ENCODE measurements at regions not wholly inside any gene's neighbourhood (a gene's known extent, or its start where the extent isn't known, plus 50 kb on each side); places are given as distances from the start of the nearest gene placed in this dataset.

- CTCF ChIA-PET = interaction anchor here (0.6 to 1.0 kb wide), 2 partner anchors 12 to 18 kb away, joined by 3 to 4 read pairs; no protein-coding TSS in a partner anchor
- WGBS (ENCODE audit: insufficient coverage) = 71% methylated on average over 3 of the region's 3 CpGs
- peak overlapping the region in 1 of 2 experiments; percentile 9 for H3K27ac ChIP-seq (ENCODE audit: insufficient read depth in 1 of 2, low read depth in 1 of 2, low read length in 2 of 2, poor library complexity in 1 of 2, severe bottlenecking in 2 of 2)
- H3K27me3 ChIP-seq (replicated peaks in 2 of 5; ENCODE audit: control insufficient read depth in 4 of 5, insufficient read depth in 5 of 5, low read length in 4 of 5) = no peaks in the 10 kb centered on the region
- DNase-seq = peak in 2 of 3 donors; percentile 15 to 17
- peaks cover 0 to 6% (median 4%) of the 10 kb centered on the region in 4 experiments for H3K4me1 ChIP-seq (ENCODE audit: control extremely low read depth in 1 of 4, control insufficient read depth in 4 of 4, insufficient read depth in 4 of 4, low read length in 3 of 4)
- H3K9me3 ChIP-seq (ENCODE audit: control extremely low read depth in 1 of 5, control insufficient read depth in 4 of 5, insufficient read depth in 2 of 5, low read depth in 1 of 5, low read length in 4 of 5) = no peaks in the 10 kb centered on the region
- no peaks in the 10 kb centered on the region for H3K36me3 ChIP-seq (ENCODE audit: control insufficient read depth in 4 of 4, insufficient read depth in 4 of 4, low read length in 3 of 4)
- POLR2A ChIA-PET = no interaction called here
- no peak overlapping the region for H3K4me3 ChIP-seq (ENCODE audit: control insufficient read depth in 1 of 7, extremely low read depth in 1 of 7, insufficient read depth in 4 of 7, low read depth in 2 of 7, low read length in 6 of 7)
Measured at GRCh38 chr2:216799873-216800431, 59.9 kb downstream of the TNP1 start.

DNA sequence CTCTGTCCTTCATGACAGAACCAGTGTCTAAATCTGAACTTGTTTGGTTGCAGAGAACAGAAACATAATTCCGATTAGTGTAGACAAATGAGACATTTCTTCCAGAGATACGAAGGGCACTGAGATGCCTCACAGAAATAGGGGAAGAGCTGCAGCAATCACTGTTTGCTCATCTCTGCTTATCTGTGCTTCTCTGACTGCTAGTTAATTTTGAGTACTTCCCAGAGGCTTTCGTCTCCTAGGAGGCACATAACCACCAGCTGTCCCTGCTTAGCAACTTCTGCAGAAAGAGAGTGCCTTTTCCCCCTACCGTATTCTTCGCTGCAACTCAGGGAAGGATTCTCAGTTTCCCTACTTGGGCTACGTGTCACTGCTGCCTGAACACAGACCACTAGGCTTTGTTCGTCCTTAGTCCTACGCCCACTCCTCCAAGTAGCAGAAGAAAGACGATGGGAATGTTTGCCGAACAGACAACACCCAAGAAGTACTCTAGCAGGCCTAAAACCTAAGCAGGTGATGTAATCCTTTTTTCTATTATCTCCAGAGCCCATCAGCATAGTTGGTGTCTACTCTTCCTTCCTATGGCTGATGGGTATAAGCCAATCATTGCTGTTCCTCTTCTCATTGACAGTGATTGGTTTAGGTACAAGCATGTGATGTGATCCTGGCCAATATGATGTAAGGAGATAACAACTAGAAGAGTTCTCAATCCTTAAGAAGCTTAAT, 63.6 kb downstream of the TNP1 start:
- POLR2A ChIA-PET = no interaction called here
- H3K4me1 ChIP-seq (ENCODE audit: control extremely low read depth in 1 of 4, control insufficient read depth in 4 of 4, insufficient read depth in 4 of 4, low read length in 3 of 4) = peaks cover 0 to 6% (median 4%) of the 10 kb centered on the region in 4 experiments
- CTCF ChIA-PET = no interaction called here
- H3K36me3 ChIP-seq (ENCODE audit: control insufficient read depth in 4 of 4, insufficient read depth in 4 of 4, low read length in 3 of 4) = no peaks in the 10 kb centered on the region
- no peak for DNase-seq
- H3K27me3 ChIP-seq (replicated peaks in 2 of 5; ENCODE audit: control insufficient read depth in 4 of 5, insufficient read depth in 5 of 5, low read length in 4 of 5) = peaks cover 0 to 4% (median 0%) of the 10 kb centered on the region in 5 experiments
- no peak overlapping the region for H3K4me3 ChIP-seq (ENCODE audit: control insufficient read depth in 1 of 7, extremely low read depth in 1 of 7, insufficient read depth in 4 of 7, low read depth in 2 of 7, low read length in 6 of 7)
- H3K27ac ChIP-seq (ENCODE audit: insufficient read depth in 1 of 2, low read depth in 1 of 2, low read length in 2 of 2, poor library complexity in 1 of 2, severe bottlenecking in 2 of 2) = no peak overlapping the region
- H3K9me3 ChIP-seq (ENCODE audit: control extremely low read depth in 1 of 5, control insufficient read depth in 4 of 5, insufficient read depth in 2 of 5, low read depth in 1 of 5, low read length in 4 of 5) = no peaks in the 10 kb centered on the region
- 98% methylated on average over 10 of the region's 10 CpGs for WGBS (ENCODE audit: insufficient coverage)

DNA sequence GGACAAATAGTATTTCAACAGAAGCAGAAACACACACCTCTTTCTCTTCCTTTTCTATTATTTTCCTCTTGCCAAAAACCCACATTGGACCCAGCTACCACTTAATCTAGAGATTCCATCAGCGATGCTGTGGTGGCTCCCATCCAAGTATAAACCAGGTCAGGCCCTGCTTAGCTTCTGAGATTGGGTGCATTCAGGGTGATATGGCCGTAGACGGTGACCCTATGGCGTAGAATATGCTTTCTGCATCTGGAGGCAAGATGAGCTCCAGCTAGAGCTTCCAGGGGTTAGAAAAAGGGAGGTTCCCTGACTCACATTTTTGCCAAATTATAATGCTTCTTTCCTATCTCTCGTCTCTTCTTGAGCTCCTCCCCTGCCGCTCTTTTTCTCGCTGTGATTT, 66.5 kb downstream of the TNP1 start:
- 100% methylated on average over 1 of the region's 7 CpGs for WGBS (ENCODE audit: insufficient coverage)
- peaks cover 0 to 4% (median 0%) of the 10 kb centered on the region in 5 experiments for H3K27me3 ChIP-seq (replicated peaks in 2 of 5; ENCODE audit: control insufficient read depth in 4 of 5, insufficient read depth in 5 of 5, low read length in 4 of 5)
- no peaks in the 10 kb centered on the region for H3K36me3 ChIP-seq (ENCODE audit: control insufficient read depth in 4 of 4, insufficient read depth in 4 of 4, low read length in 3 of 4)
- DNase-seq = no peak
- H3K4me3 ChIP-seq (ENCODE audit: control insufficient read depth in 1 of 7, extremely low read depth in 1 of 7, insufficient read depth in 4 of 7, low read depth in 2 of 7, low read length in 6 of 7) = no peak overlapping the region
- H3K4me1 ChIP-seq (ENCODE audit: control extremely low read depth in 1 of 4, control insufficient read depth in 4 of 4, insufficient read depth in 4 of 4, low read length in 3 of 4) = no peaks in the 10 kb centered on the region
- no peak overlapping the region for H3K27ac ChIP-seq (ENCODE audit: insufficient read depth in 1 of 2, low read depth in 1 of 2, low read length in 2 of 2, poor library complexity in 1 of 2, severe bottlenecking in 2 of 2)
- ChIA-PET CTCF (no interaction called here), POLR2A (no interaction called here)
- H3K9me3 ChIP-seq (ENCODE audit: control extremely low read depth in 1 of 5, control insufficient read depth in 4 of 5, insufficient read depth in 2 of 5, low read depth in 1 of 5, low read length in 4 of 5) = no peaks in the 10 kb centered on the region

DNA sequence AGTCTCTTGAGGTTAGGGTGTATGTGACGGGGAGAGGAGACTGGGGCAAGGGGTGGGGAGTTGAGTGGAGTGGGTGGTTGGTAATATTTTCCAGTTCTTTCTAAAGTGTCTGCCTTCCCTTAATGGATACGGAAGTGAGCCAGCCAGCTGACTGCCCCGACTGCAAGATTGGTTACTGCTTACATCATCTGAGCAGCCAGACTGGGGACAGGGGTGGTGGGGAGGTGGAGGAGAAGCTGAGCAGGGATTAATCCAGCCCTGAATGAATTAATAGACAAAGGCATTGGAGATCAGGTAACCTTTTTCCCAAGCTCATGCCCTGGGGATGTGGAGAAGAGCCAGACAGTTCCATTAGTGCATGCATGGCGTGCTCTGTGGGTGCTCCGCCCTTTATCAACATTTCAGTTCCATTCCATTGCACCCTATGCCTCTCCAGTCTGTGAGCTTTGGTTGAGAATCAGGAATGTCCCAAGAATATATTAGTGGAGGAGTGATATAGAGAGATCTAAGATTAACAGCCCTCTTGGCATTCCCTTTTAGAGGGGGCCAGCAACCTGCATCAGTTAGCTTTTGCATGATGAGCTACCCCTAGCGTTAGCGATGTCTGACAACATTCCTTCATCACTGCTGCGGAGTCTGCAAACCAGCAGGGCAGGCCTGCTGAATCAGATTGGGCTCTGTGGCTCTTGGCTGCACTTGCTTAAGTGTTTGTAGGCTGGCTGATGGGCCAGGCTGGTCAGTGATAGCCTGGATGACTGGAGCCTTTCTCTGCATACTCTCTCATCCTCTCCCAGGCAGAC, 67.4 kb downstream of the TNP1 start:
- no peak overlapping the region for H3K27ac ChIP-seq (ENCODE audit: insufficient read depth in 1 of 2, low read depth in 1 of 2, low read length in 2 of 2, poor library complexity in 1 of 2, severe bottlenecking in 2 of 2)
- H3K4me3 ChIP-seq (ENCODE audit: control insufficient read depth in 1 of 7, extremely low read depth in 1 of 7, insufficient read depth in 4 of 7, low read depth in 2 of 7, low read length in 6 of 7) = no peak overlapping the region
- H3K36me3 ChIP-seq (ENCODE audit: control insufficient read depth in 4 of 4, insufficient read depth in 4 of 4, low read length in 3 of 4) = no peaks in the 10 kb centered on the region
- 75% methylated on average over 4 of the region's 8 CpGs for WGBS (ENCODE audit: insufficient coverage)
- peaks cover 0 to 6% (median 0%) of the 10 kb centered on the region in 5 experiments for H3K27me3 ChIP-seq (replicated peaks in 2 of 5; ENCODE audit: control insufficient read depth in 4 of 5, insufficient read depth in 5 of 5, low read length in 4 of 5)
- no peak for DNase-seq
- no peaks in the 10 kb centered on the region for H3K4me1 ChIP-seq (ENCODE audit: control extremely low read depth in 1 of 4, control insufficient read depth in 4 of 4, insufficient read depth in 4 of 4, low read length in 3 of 4)
- CTCF ChIA-PET = interaction anchor here (0.6 to 0.8 kb wide), 2 partner anchors 22 to 107 kb away, joined by 3 read pairs; no protein-coding TSS in a partner anchor
- POLR2A ChIA-PET = no interaction called here
- no peaks in the 10 kb centered on the region for H3K9me3 ChIP-seq (ENCODE audit: control extremely low read depth in 1 of 5, control insufficient read depth in 4 of 5, insufficient read depth in 2 of 5, low read depth in 1 of 5, low read length in 4 of 5)

GRCh38 chr2:216791303-216791702, 68.6 kb downstream of the TNP1 start:
- Histone ChIP-seq H3K4me3 (ENCODE audit: control insufficient read depth in 1 of 7, extremely low read depth in 1 of 7, insufficient read depth in 4 of 7, low read depth in 2 of 7, low read length in 6 of 7) (no peak overlapping the region), H3K4me1 (ENCODE audit: control extremely low read depth in 1 of 4, control insufficient read depth in 4 of 4, insufficient read depth in 4 of 4, low read length in 3 of 4) (no peaks in the 10 kb centered on the region), H3K36me3 (ENCODE audit: control insufficient read depth in 4 of 4, insufficient read depth in 4 of 4, low read length in 3 of 4) (no peaks in the 10 kb centered on the region), H3K9me3 (ENCODE audit: control extremely low read depth in 1 of 5, control insufficient read depth in 4 of 5, insufficient read depth in 2 of 5, low read depth in 1 of 5, low read length in 4 of 5) (no peaks in the 10 kb centered on the region), H3K27ac (ENCODE audit: insufficient read depth in 1 of 2, low read depth in 1 of 2, low read length in 2 of 2, poor library complexity in 1 of 2, severe bottlenecking in 2 of 2) (no peak overlapping the region), H3K27me3 (replicated peaks in 2 of 5; ENCODE audit: control insufficient read depth in 4 of 5, insufficient read depth in 5 of 5, low read length in 4 of 5) (peaks cover 0 to 6% (median 0%) of the 10 kb centered on the region in 5 experiments)
- POLR2A ChIA-PET = no interaction called here
- 100% methylated on average over 1 of the region's 2 CpGs for WGBS (ENCODE audit: insufficient coverage)
- CTCF ChIA-PET = no interaction called here
- DNase-seq = no peak

GRCh38 chr2:216789081-216789480, 70.8 kb downstream of the TNP1 start:
- CTCF ChIA-PET = interaction anchor here (0.6 to 1.9 kb wide), 4 partner anchors 11 to 326 kb away, joined by 3 to 5 read pairs (median 4); no protein-coding TSS in a partner anchor
- Histone ChIP-seq H3K27me3 (replicated peaks in 2 of 5; ENCODE audit: control insufficient read depth in 4 of 5, insufficient read depth in 5 of 5, low read length in 4 of 5) (peaks cover 0 to 6% (median 0%) of the 10 kb centered on the region in 5 experiments), H3K4me3 (ENCODE audit: control insufficient read depth in 1 of 7, extremely low read depth in 1 of 7, insufficient read depth in 4 of 7, low read depth in 2 of 7, low read length in 6 of 7) (no peak overlapping the region), H3K9me3 (ENCODE audit: control extremely low read depth in 1 of 5, control insufficient read depth in 4 of 5, insufficient read depth in 2 of 5, low read depth in 1 of 5, low read length in 4 of 5) (no peaks in the 10 kb centered on the region), H3K4me1 (ENCODE audit: control extremely low read depth in 1 of 4, control insufficient read depth in 4 of 4, insufficient read depth in 4 of 4, low read length in 3 of 4) (no peaks in the 10 kb centered on the region), H3K27ac (ENCODE audit: insufficient read depth in 1 of 2, low read depth in 1 of 2, low read length in 2 of 2, poor library complexity in 1 of 2, severe bottlenecking in 2 of 2) (no peak overlapping the region), H3K36me3 (ENCODE audit: control insufficient read depth in 4 of 4, insufficient read depth in 4 of 4, low read length in 3 of 4) (no peaks in the 10 kb centered on the region)
- WGBS (ENCODE audit: insufficient coverage) = 89% methylated on average over 5 of the region's 5 CpGs
- DNase-seq = peak in 2 of 3 donors; percentile 20 to 37
- POLR2A ChIA-PET = no interaction called here

Data from common myeloid progenitor, CD34-positive (primary cell).